HL-60 (cell line): ENCODE measurements at regions not wholly inside any gene's neighbourhood (a gene's known extent, or its start where the extent isn't known, plus 50 kb on each side); places are given as distances from the start of the nearest gene placed in this dataset.

ENCODE experiments used
- DNase-seq, 2 experiments: peaks; one replicate each; pipeline ENCODE4 v3.0.0-alpha.2; 2010 to 2020; ENCODE audit warnings: low read depth in 1 of 2, low spot score in 1 of 2
- H3K27ac ChIP-seq: fragments of 250-450 bp; sonication (Bioruptor Pico); replicated peaks from 2 replicates; pipeline ENCODE4 v1.5.1; 2020; ENCODE audit warnings: mild to moderate bottlenecking, moderate library complexity
- H3K27me3 ChIP-seq: fragments of 250-450 bp; sonication (Bioruptor Pico); 2 replicates; pipeline ENCODE4 v1.5.1; 2021; ENCODE audit warnings: mild to moderate bottlenecking, moderate library complexity; ENCODE audit not compliant: insufficient read depth, poor library complexity, severe bottlenecking
- H3K4me3 ChIP-seq: replicated peaks from 2 replicates; pipeline ENCODE4 v1.5.1; 2011; ENCODE audit warnings: mild to moderate bottlenecking, control low read depth, low read length; ENCODE audit not compliant: insufficient read depth
- CTCF ChIP-seq: IDR thresholded peaks from one replicate; pipeline ENCODE4 v1.5.1; 2011; ENCODE audit warnings: low read length, control low read depth, inconsistent platforms; ENCODE audit not compliant: insufficient read depth
- GABPA ChIP-seq: IDR thresholded peaks from 2 replicates; pipeline ENCODE4 v1.6.1; 2012; ENCODE audit warnings: low read depth
- POLR2AphosphoS5 ChIP-seq: IDR thresholded peaks from 2 replicates; pipeline ENCODE4 v1.6.1; 2012; ENCODE audit warnings: low read depth
- REST ChIP-seq: IDR thresholded peaks from 2 replicates; pipeline ENCODE4 v1.6.1; 2012; ENCODE audit warnings: low read depth; ENCODE audit not compliant: insufficient replicate concordance
- SPI1 ChIP-seq: IDR thresholded peaks from 2 replicates; pipeline ENCODE4 v1.6.1; 2012; ENCODE audit warnings: low read depth, mild to moderate bottlenecking, borderline replicate concordance

- no peak overlapping the region for H3K4me3 ChIP-seq
- no peak for DNase-seq
- no peak overlapping the region for H3K27ac ChIP-seq
- H3K27me3 ChIP-seq, result no peaks in the 10 kb centered on the region
- TF ChIP-seq POLR2AphosphoS5, result no peak
- TF ChIP-seq REST, result no peak
- TF ChIP-seq CTCF, result no peak
- no peak for TF ChIP-seq GABPA
Observed at GRCh38 chr6:67735623-67736022, 899.5 kb upstream of the ADGRB3 start.

GRCh38 chr6:67722861-67723261 is 912.2 kb upstream of the ADGRB3 start:
- Histone ChIP-seq H3K27ac (no peak overlapping the region), H3K4me3 (no peak overlapping the region), H3K27me3 (no peaks in the 10 kb centered on the region)
- DNase-seq, result no peak
- no peak for TF ChIP-seq CTCF
- no peak for TF ChIP-seq GABPA
- TF ChIP-seq POLR2AphosphoS5, result no peak
- TF ChIP-seq REST, result no peak
- no peak for TF ChIP-seq SPI1

- no peaks in the 10 kb centered on the region for H3K27me3 ChIP-seq
- no peak for TF ChIP-seq POLR2AphosphoS5
- no peak for TF ChIP-seq SPI1
- no peak for TF ChIP-seq GABPA
- no peak for TF ChIP-seq REST
- no peak for TF ChIP-seq CTCF
- no peak overlapping the region for H3K4me3 ChIP-seq
- no peak overlapping the region for H3K27ac ChIP-seq
- DNase-seq, result no peak
Observed at GRCh38 chr6:67717281-67717680, 917.8 kb upstream of the ADGRB3 start.
